A549 (cell line): ENCODE measurements at regions not wholly inside any gene's neighbourhood (a gene's known extent, or its start where the extent isn't known, plus 50 kb on each side); places are given as distances from the start of the nearest gene placed in this dataset.

Experiments used
- ATAC-seq, 2 experiments: fragments of 200-7000 bp in 1 of 2; fragments of >200 bp in 1 of 2; cut with Nextera tagmentation in 1 of 2; cut with Tn5 transposase in 1 of 2; 3 replicates each; pipeline versions ENCODE4 v1.8.0 to v1.9.1; 2018 to 2020; ENCODE audit warnings: mild to moderate bottlenecking in 1 of 2, moderate library complexity in 1 of 2
- CTCF ChIA-PET: fragments of 300-600 bp; sonication (Branson Sonifier 250); formaldehyde crosslinking; extraction: SDS; loops from one replicate; lab custom pipeline; 2021; ENCODE audit warnings: antibody characterized with exemption, inconsistent platforms; lab: Yijun Ruan, JAX
- POLR2A ChIA-PET: fragments of 350-600 bp; formaldehyde crosslinking; extraction: SDS; loops from one replicate; lab custom pipeline; 2021; ENCODE audit warnings: antibody characterized with exemption, inconsistent platforms; lab: Yijun Ruan, JAX
- DNase-seq, 2 experiments: peaks; one replicate each; pipeline versions ENCODE4 v3.0.0 to v3.0.0-alpha.2; 2011 to 2016; ENCODE audit warnings: low read depth in 1 of 2, low spot score in 1 of 2
- FAIRE-seq: peaks from 2 replicates; lab custom pipeline; 2011; peaks lifted over from hg19 to GRCh38; lab: Jason Lieb, UNC
- H3K27ac ChIP-seq, 2 experiments: fragments of >200 bp; sonication (Bioruptor Twin); formaldehyde crosslinking; 3 replicates each; pipeline ENCODE4 v1.5.1; 2016 to 2017
- H3K4me1 ChIP-seq: fragments of >200 bp; sonication (Bioruptor Twin); formaldehyde crosslinking; 3 replicates; pipeline ENCODE4 v1.6.1; 2016
- H3K4me2 ChIP-seq: fragments of >200 bp; sonication (Bioruptor Twin); formaldehyde crosslinking; 3 replicates; pipeline ENCODE4 v1.6.1; 2016
- H3K4me3 ChIP-seq: fragments of >200 bp; sonication (Bioruptor Twin); formaldehyde crosslinking; 3 replicates; pipeline ENCODE4 v1.5.1; 2016
- H3K9me3 ChIP-seq: fragments of >200 bp; sonication (Bioruptor Twin); formaldehyde crosslinking; 3 replicates; pipeline ENCODE4 v1.6.1; 2016
- BCL3 ChIP-seq: fragments of >200 bp; sonication (Bioruptor Twin); formaldehyde crosslinking; IDR thresholded peaks from 3 replicates; pipeline ENCODE4 v1.6.1; 2016
- BHLHE40 ChIP-seq: IDR thresholded peaks from 2 replicates; pipeline ENCODE4 v1.6.1; 2012; ENCODE audit warnings: low read depth, low read length, inconsistent platforms
- CBX2 ChIP-seq: fragments of 200-600 bp; sonication (generic); IDR thresholded peaks from 2 replicates; pipeline ENCODE4 v1.6.1; 2016; ENCODE audit warnings: low read depth, mild to moderate bottlenecking, borderline replicate concordance
- E2F6 ChIP-seq: IDR thresholded peaks from 2 replicates; pipeline ENCODE4 v1.6.1; 2012; ENCODE audit warnings: low read depth, borderline replicate concordance
- HDAC2 ChIP-seq: fragments of 200-600 bp; sonication (generic); IDR thresholded peaks from 2 replicates; pipeline ENCODE4 v1.6.1; 2016
- HES2 ChIP-seq: fragments of >200 bp; sonication (Bioruptor Twin); formaldehyde crosslinking; IDR thresholded peaks from 2 replicates; pipeline ENCODE4 v1.6.1; 2016
- HEYL ChIP-seq: fragments of 250-450 bp; sonication (Bioruptor Pico); IDR thresholded peaks from 2 replicates; pipeline ENCODE4 v1.8.0; 2021; ENCODE audit warnings: mild to moderate bottlenecking, moderate library complexity
- HMGXB4 ChIP-seq: fragments of 250-450 bp; sonication (Bioruptor Pico); IDR thresholded peaks from 2 replicates; pipeline ENCODE4 v1.5.0; 2021; ENCODE audit warnings: mild to moderate bottlenecking, moderate library complexity, borderline replicate concordance
- HOXA7 ChIP-seq: fragments of 250-450 bp; sonication (Bioruptor Pico); IDR thresholded peaks from 2 replicates; pipeline ENCODE4 v1.5.0; 2020; ENCODE audit warnings: mild to moderate bottlenecking, moderate library complexity
- HOXB13 ChIP-seq: fragments of 250-450 bp; sonication (Bioruptor Pico); IDR thresholded peaks from 2 replicates; pipeline ENCODE4 v1.5.0; 2020; ENCODE audit warnings: low read depth, mild to moderate bottlenecking, moderate library complexity
- KDM5A ChIP-seq: fragments of 200-600 bp; sonication (generic); IDR thresholded peaks from 2 replicates; pipeline ENCODE4 v1.6.1; 2016; ENCODE audit warnings: antibody characterized with exemption, mild to moderate bottlenecking
- NPAS2 ChIP-seq: fragments of 250-450 bp; sonication (Bioruptor Pico); IDR thresholded peaks from 2 replicates; pipeline ENCODE4 v1.8.0; 2022; ENCODE audit warnings: mild to moderate bottlenecking, moderate library complexity, borderline replicate concordance
- PBX3 ChIP-seq: IDR thresholded peaks from 2 replicates; pipeline ENCODE4 v1.6.1; 2012
- POLR2AphosphoS2 ChIP-seq: conservative IDR thresholded peaks from 2 replicates; pipeline ENCODE4 v1.6.1; 2012; ENCODE audit warnings: low read length, improper control_type of control experiment, inconsistent platforms
- RCOR1 ChIP-seq: fragments of 150-350 bp; IDR thresholded peaks from 2 replicates; pipeline ENCODE4 v1.6.1; 2014; ENCODE audit warnings: antibody characterized with exemption, low read length, low read depth
- REST ChIP-seq: fragments of 200-600 bp; sonication (generic); IDR thresholded peaks from 2 replicates; pipeline ENCODE4 v1.6.1; 2016; ENCODE audit warnings: antibody characterized with exemption, mild to moderate bottlenecking, moderate library complexity
- RFX5 ChIP-seq: fragments of 450-650 bp; IDR thresholded peaks from 2 replicates; pipeline ENCODE4 v1.7.1; 2014; ENCODE audit warnings: antibody characterized with exemption, mild to moderate bottlenecking, moderate library complexity
- SMC3 ChIP-seq: fragments of >200 bp; sonication (Bioruptor Twin); formaldehyde crosslinking; IDR thresholded peaks from 3 replicates; pipeline ENCODE4 v1.6.1; 2018; ENCODE audit warnings: inconsistent platforms
- TP53 ChIP-seq: fragments of 250-450 bp; sonication (Bioruptor Pico); IDR thresholded peaks from 2 replicates; pipeline ENCODE4 v1.5.0; 2021; ENCODE audit warnings: mild to moderate bottlenecking, moderate library complexity
- USF2 ChIP-seq: fragments of 450-650 bp; IDR thresholded peaks from 2 replicates; pipeline ENCODE4 v1.6.1; 2014; ENCODE audit warnings: antibody characterized with exemption
- ZFP36 ChIP-seq: fragments of 450-650 bp; IDR thresholded peaks from 2 replicates; pipeline ENCODE4 v1.6.1; 2014; ENCODE audit warnings: borderline replicate concordance; ENCODE audit not compliant: partially characterized antibody
- WGBS: methylation state at CpG from one replicate; pipeline ENCODE4 v1.1.6; 2017; ENCODE audit errors: missing lambda C conversion rate; 5-methylcytosine and 5-hydroxymethylcytosine counted together
- TF ChIP-seq, protein P1 (sequence below): fragments of 250-450 bp; sonication (Bioruptor Pico); IDR thresholded peaks from 2 replicates; pipeline ENCODE4 v1.5.0; 2020; ENCODE audit warnings: low read depth, mild to moderate bottlenecking, moderate library complexity

DNA sequence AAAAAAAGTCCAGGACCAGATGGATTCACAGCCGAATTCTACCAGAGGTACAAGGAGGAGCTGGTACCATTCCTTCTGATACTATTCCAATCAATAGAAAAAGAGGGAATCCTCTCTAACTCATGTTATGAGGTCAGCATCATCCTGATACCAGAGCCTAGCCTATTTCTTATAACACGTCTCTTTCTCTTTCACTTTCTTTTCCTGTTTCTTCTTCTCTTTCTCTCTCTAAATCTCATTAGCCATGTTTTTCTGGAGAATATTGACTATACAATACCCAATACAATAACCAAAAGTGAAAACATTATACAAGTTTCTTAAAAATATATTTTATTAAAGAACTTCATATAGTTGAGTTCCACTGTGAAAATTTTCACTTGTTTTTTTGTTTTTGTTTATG lies 1154.9 kb upstream of the PCDH7 start:
- ChIA-PET POLR2A (no interaction called here), CTCF (no interaction called here)
- no peak for DNase-seq
- H3K4me2 ChIP-seq, result no peak overlapping the region
- no peaks in the 10 kb centered on the region for H3K9me3 ChIP-seq
- no peaks in the 10 kb centered on the region for H3K4me1 ChIP-seq
- no peak overlapping the region for H3K27ac ChIP-seq
- no peak overlapping the region for H3K4me3 ChIP-seq
- no peak for ATAC-seq
- no peak for TF ChIP-seq HES2
- TF ChIP-seq CBX2, result no peak
- TF ChIP-seq NPAS2, result no peak
- no peak for TF ChIP-seq SMC3
- TF ChIP-seq, protein P1, sequence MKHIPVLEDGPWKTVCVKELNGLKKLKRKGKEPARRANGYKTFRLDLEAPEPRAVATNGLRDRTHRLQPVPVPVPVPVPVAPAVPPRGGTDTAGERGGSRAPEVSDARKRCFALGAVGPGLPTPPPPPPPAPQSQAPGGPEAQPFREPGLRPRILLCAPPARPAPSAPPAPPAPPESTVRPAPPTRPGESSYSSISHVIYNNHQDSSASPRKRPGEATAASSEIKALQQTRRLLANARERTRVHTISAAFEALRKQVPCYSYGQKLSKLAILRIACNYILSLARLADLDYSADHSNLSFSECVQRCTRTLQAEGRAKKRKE, result no peak
- no peak for TF ChIP-seq POLR2AphosphoS2
- no peak for TF ChIP-seq TP53 (CRISPR knock-in tag)
- FAIRE-seq, result no peak
- 5% methylated on average over 2 of the region's 2 CpGs for WGBS

DNA sequence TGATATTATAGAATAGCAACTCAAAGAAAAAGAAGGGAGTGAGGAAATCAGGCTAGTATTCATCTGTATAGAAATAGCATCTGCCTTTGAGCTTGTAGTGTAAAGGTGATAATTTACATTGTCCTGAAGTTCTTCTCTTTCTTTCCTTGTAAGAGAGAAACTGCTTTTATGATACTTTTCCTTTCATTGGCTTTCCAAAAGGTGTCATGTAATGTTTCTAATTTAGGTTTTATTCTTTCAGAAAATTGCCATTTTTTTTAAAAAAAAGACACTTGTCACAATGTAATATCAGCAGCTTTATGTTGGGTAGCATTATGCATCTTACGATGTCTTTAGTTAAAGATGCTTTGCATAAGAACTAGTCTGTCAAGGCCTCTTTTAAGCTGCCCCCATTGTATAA lies 1153.8 kb upstream of the PCDH7 start:
- DNase-seq (no peak), FAIRE-seq (no peak), ATAC-seq (no peak)
- Histone ChIP-seq H3K4me1 (no peaks in the 10 kb centered on the region), H3K27ac (no peak overlapping the region), H3K4me2 (no peak overlapping the region), H3K4me3 (no peak overlapping the region), H3K9me3 (no peaks in the 10 kb centered on the region)
- TF ChIP-seq CBX2 (no peak), HOXA7 (CRISPR knock-in tag) (no peak), HMGXB4 (CRISPR knock-in tag) (no peak), KDM5A (no peak), BCL3 (no peak), HOXB13 (CRISPR knock-in tag) (no peak), PBX3 (no peak), E2F6 (no peak), REST (no peak), HEYL (no peak), RFX5 (no peak), RCOR1 (no peak), USF2 (no peak), BHLHE40 (no peak), NPAS2 (no peak), ZFP36 (no peak), HDAC2 (no peak)
- TF ChIP-seq, protein P1, result no peak
- ChIA-PET CTCF (no interaction called here), POLR2A (no interaction called here)
- WGBS, result 78% methylated on average over 1 of the region's 1 CpG
